ENCODE measurements at regions not wholly inside any gene's neighbourhood (a gene's known extent, or its start where the extent isn't known, plus 50 kb on each side); places are given as distances from the start of the nearest gene placed in this dataset.

GRCh38 chr1:114333690-114334089, 177.3 kb downstream of the TRIM33 start:
- TF ChIP-seq CTCF (optimal IDR thresholded peaks at IDR 0.05 in 1 of 3, IDR thresholded peaks at IDR 0.05 in 1 of 3, conservative IDR thresholded peaks at IDR 0.05 in 1 of 3; ENCODE audit: extremely low read depth in 1 of 3, insufficient read depth in 2 of 3, low read length in 3 of 3) (no peak), EZH2 (IDR thresholded peaks at IDR 0.05; ENCODE audit: low read length) (no peak)

Data from keratinocyte (primary cell).